Mesendoderm (in vitro differentiated cells): ENCODE measurements at regions not wholly inside any gene's neighbourhood (a gene's known extent, or its start where the extent isn't known, plus 50 kb on each side); places are given as distances from the start of the nearest gene placed in this dataset.
"Not testable (repeated sequence)": the region's sequence is repeated elsewhere in the genome, so short reads cannot be mapped to it uniquely, and the experiment has no call there.

Experiments
- DNase-seq: peaks from one replicate; pipeline ENCODE4 v3.0.0; 2013
- H2AK5ac ChIP-seq: 2 replicates; pipeline ENCODE4 v1.6.1; 2013; ENCODE audit warnings: low read length, inconsistent platforms
- H2BK120ac ChIP-seq: 2 replicates; pipeline ENCODE4 v1.6.1; 2013; ENCODE audit warnings: low read depth, mild to moderate bottlenecking, low read length, moderate library complexity, mixed read lengths
- H2BK15ac ChIP-seq: replicated peaks from 2 replicates; pipeline ENCODE4 v1.6.1; 2013; ENCODE audit warnings: low read depth, mild to moderate bottlenecking, moderate library complexity
- H2BK5ac ChIP-seq: 2 replicates; pipeline ENCODE4 v1.6.1; 2013; ENCODE audit warnings: low read length, inconsistent platforms
- H3K18ac ChIP-seq: 2 replicates; pipeline ENCODE4 v1.6.1; 2013; ENCODE audit warnings: mild to moderate bottlenecking, low read length, mixed read lengths
- H3K23ac ChIP-seq: one replicate; pipeline ENCODE4 v1.6.1; 2013; ENCODE audit warnings: low read length
- H3K27ac ChIP-seq: 2 replicates; pipeline ENCODE4 v1.5.1; 2013; ENCODE audit warnings: low read depth, mild to moderate bottlenecking, inconsistent platforms, low read length, moderate library complexity
- H3K27me3 ChIP-seq: 2 replicates; pipeline ENCODE4 v1.6.1; 2013; ENCODE audit warnings: low read length, control low read depth, mild to moderate bottlenecking, inconsistent platforms; ENCODE audit not compliant: insufficient read depth, poor library complexity
- H3K36me3 ChIP-seq: 2 replicates; pipeline ENCODE4 v1.6.1; 2013; ENCODE audit warnings: low read length, inconsistent platforms; ENCODE audit not compliant: control insufficient read depth, insufficient read depth
- H3K4ac ChIP-seq: one replicate; pipeline ENCODE4 v1.6.1; 2013; ENCODE audit warnings: low read depth, mild to moderate bottlenecking, low read length, moderate library complexity
- H3K4me1 ChIP-seq: 2 replicates; pipeline ENCODE4 v1.6.1; 2013; ENCODE audit warnings: low read depth, low read length, inconsistent platforms; ENCODE audit not compliant: control insufficient read depth
- H3K4me2 ChIP-seq: 2 replicates; pipeline ENCODE4 v1.6.1; 2013; ENCODE audit warnings: low read length
- H3K4me3 ChIP-seq: 2 replicates; pipeline ENCODE4 v1.5.1; 2013; ENCODE audit warnings: mild to moderate bottlenecking, low read length
- H3K56ac ChIP-seq: one replicate; pipeline ENCODE4 v1.6.1; 2013; ENCODE audit warnings: low read length
- H3K79me1 ChIP-seq: 2 replicates; pipeline ENCODE4 v1.6.1; 2013; ENCODE audit warnings: low read length, inconsistent platforms
- H3K79me2 ChIP-seq: 2 replicates; pipeline ENCODE4 v1.6.1; 2013; ENCODE audit warnings: mild to moderate bottlenecking, low read length; ENCODE audit not compliant: control insufficient read depth, insufficient read depth
- H3K9ac ChIP-seq: 2 replicates; pipeline ENCODE4 v1.6.1; 2013; ENCODE audit warnings: low read length, inconsistent platforms
- H4K5ac ChIP-seq: one replicate; pipeline ENCODE4 v1.6.1; 2013; ENCODE audit warnings: low read length
- H4K8ac ChIP-seq: one replicate; pipeline ENCODE4 v1.6.1; 2013; ENCODE audit warnings: low read depth, mild to moderate bottlenecking, control low read depth, low read length, moderate library complexity
- WGBS: extraction: QIAGEN DNeasy Blood & Tissue Kit; methylation state at CpG from one replicate; pipeline ENCODE4 v1.1.7; 2013; ENCODE audit warnings: low lambda C conversion rate, missing lambda C conversion rate; ENCODE audit not compliant: insufficient coverage; ENCODE audit errors: extremely low coverage; 5-methylcytosine and 5-hydroxymethylcytosine counted together

- no peak overlapping the region for H3K9ac ChIP-seq
- H3K4me2 ChIP-seq = no peak overlapping the region
- no peak overlapping the region for H3K23ac ChIP-seq
- no peak overlapping the region for H3K18ac ChIP-seq
- no peak overlapping the region for H2BK5ac ChIP-seq
- no peaks in the 10 kb centered on the region for H3K79me2 ChIP-seq
- no peaks in the 10 kb centered on the region for H3K36me3 ChIP-seq
- no peaks in the 10 kb centered on the region for H3K27me3 ChIP-seq
- no peak overlapping the region for H3K56ac ChIP-seq
- H2AK5ac ChIP-seq = no peak overlapping the region
- no peaks in the 10 kb centered on the region for H3K79me1 ChIP-seq
- DNase-seq = no peak
- H4K5ac ChIP-seq = no peak overlapping the region
- H3K27ac ChIP-seq = no peak overlapping the region
- no peak overlapping the region for H2BK120ac ChIP-seq
- H3K4me1 ChIP-seq = no peaks in the 10 kb centered on the region
- no peak overlapping the region for H3K4me3 ChIP-seq
- no peak overlapping the region for H3K4ac ChIP-seq
- no peak overlapping the region for H4K8ac ChIP-seq
- H2BK15ac ChIP-seq = no peak overlapping the region
Measured at GRCh38 chr1:76727520-76727919, 139.8 kb upstream of the ST6GALNAC5 start.

DNA sequence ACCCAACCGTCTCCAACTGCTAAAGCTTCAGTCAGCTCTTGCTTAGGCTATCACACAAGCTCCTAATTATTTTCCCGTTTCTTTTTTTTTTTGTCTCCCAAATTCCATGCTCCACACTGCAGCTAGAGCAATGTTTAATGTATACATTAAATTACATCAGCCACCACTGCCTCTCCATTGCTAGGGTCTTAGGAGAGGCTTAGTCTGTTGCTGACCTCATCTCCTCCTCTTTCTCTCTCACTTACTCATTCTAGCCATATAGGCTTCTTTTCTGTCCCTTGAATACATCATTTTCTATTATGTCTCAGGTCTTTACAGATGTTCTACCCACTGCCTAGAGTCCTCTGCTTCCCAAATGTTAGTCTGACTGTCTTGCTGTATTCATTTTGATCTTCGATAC, 138.1 kb upstream of the ST6GALNAC5 start:
- H2BK5ac ChIP-seq = no peak overlapping the region
- no peak overlapping the region for H3K9ac ChIP-seq
- no CpG with 5 or more reads among the region's 3 CpGs for WGBS
- no peak overlapping the region for H2BK15ac ChIP-seq
- no peak overlapping the region for H3K23ac ChIP-seq
- H3K4me2 ChIP-seq = no peak overlapping the region
- H3K4me3 ChIP-seq = no peak overlapping the region
- no peak for DNase-seq
- H3K4me1 ChIP-seq = no peaks in the 10 kb centered on the region
- no peak overlapping the region for H3K56ac ChIP-seq
- no peak overlapping the region for H3K27ac ChIP-seq
- no peak overlapping the region for H4K8ac ChIP-seq
- no peak overlapping the region for H2BK120ac ChIP-seq
- no peak overlapping the region for H2AK5ac ChIP-seq
- H3K18ac ChIP-seq = no peak overlapping the region
- H3K36me3 ChIP-seq = no peaks in the 10 kb centered on the region
- no peaks in the 10 kb centered on the region for H3K79me2 ChIP-seq
- H3K4ac ChIP-seq = no peak overlapping the region
- H4K5ac ChIP-seq = no peak overlapping the region
- H3K79me1 ChIP-seq = no peaks in the 10 kb centered on the region
- no peaks in the 10 kb centered on the region for H3K27me3 ChIP-seq

GRCh38 chr1:76730027-76730426, 137.3 kb upstream of the ST6GALNAC5 start:
- no peaks in the 10 kb centered on the region for H3K79me2 ChIP-seq
- no peaks in the 10 kb centered on the region for H3K4me1 ChIP-seq
- no peak overlapping the region for H3K56ac ChIP-seq
- no peak overlapping the region for H3K4me3 ChIP-seq
- no peaks in the 10 kb centered on the region for H3K36me3 ChIP-seq
- no peak overlapping the region for H3K18ac ChIP-seq
- no peak overlapping the region for H2BK5ac ChIP-seq
- H3K4me2 ChIP-seq = no peak overlapping the region
- H3K27me3 ChIP-seq = no peaks in the 10 kb centered on the region
- no peak overlapping the region for H2BK120ac ChIP-seq
- no peak overlapping the region for H4K8ac ChIP-seq
- H3K79me1 ChIP-seq = no peaks in the 10 kb centered on the region
- DNase-seq = no peak
- no peak overlapping the region for H3K9ac ChIP-seq
- no peak overlapping the region for H3K27ac ChIP-seq
- H4K5ac ChIP-seq = no peak overlapping the region
- no peak overlapping the region for H2AK5ac ChIP-seq
- no CpG with 5 or more reads among the region's 2 CpGs for WGBS
- no peak overlapping the region for H3K4ac ChIP-seq
- H3K23ac ChIP-seq = no peak overlapping the region
- H2BK15ac ChIP-seq = no peak overlapping the region

DNA sequence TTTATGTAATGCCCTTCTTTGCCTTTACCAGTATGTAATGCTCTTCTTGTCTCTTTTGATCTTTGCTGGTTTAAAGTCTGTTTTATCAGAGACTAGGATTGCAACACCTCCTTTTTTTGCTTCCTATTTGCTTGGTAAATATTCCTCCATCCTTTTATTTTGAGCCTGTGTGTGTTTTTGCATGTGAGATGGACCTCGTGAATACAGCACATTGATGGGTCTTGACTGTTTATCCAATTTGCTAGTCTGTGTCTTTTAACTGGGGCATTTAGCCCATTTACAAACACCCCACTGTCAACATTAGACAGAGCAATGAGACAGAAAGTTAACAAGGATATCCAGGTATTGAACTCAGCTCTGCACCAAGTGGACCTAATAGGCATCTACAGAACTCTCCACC, 128.9 kb upstream of the ST6GALNAC5 start:
- WGBS = no CpG with 5 or more reads among the region's 1 CpG
- not testable (repeated sequence) for H3K27me3 ChIP-seq

DNA sequence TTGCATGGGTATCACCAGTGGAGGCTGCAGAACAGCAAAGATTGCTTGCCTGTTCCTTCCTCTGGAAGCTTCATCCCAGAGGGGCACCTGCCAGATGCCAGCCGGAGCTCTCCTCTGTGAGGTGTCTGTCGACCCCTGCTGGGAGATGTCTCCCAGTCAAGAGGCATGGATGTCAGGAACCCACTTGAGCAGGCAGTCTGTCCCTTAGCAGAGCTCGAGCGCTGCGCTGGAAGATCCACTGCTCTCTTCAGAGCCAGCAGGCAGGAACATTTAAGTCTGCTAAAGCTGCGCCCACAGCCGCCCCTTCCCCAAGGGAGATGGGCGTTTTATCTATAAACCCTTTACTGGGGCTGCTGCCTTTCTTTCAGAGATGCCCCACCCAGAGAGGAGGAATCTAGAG, 126.3 kb upstream of the ST6GALNAC5 start:
- H3K56ac ChIP-seq, H3K4ac ChIP-seq, H2BK5ac ChIP-seq, H3K79me2 ChIP-seq, H3K36me3 ChIP-seq, H3K79me1 ChIP-seq, H3K27ac ChIP-seq, H3K4me3 ChIP-seq, H4K5ac ChIP-seq, H2BK15ac ChIP-seq, H4K8ac ChIP-seq, H3K4me2 ChIP-seq, H2AK5ac ChIP-seq, H3K27me3 ChIP-seq, H3K9ac ChIP-seq, H3K23ac ChIP-seq, DNase-seq, H3K4me1 ChIP-seq, H3K18ac ChIP-seq, H2BK120ac ChIP-seq: not testable (repeated sequence)
- no CpG with 5 or more reads among the region's 8 CpGs for WGBS

More for the DNA sequence above, 128.9 kb upstream of the ST6GALNAC5 start:
- not testable (repeated sequence) for H2BK15ac ChIP-seq, H3K23ac ChIP-seq, H3K4me2 ChIP-seq, H3K79me2 ChIP-seq, H3K36me3 ChIP-seq, H2BK5ac ChIP-seq, H3K9ac ChIP-seq, H3K56ac ChIP-seq, H3K4me1 ChIP-seq, DNase-seq, H4K8ac ChIP-seq, H3K79me1 ChIP-seq, H3K27ac ChIP-seq, H4K5ac ChIP-seq, H2AK5ac ChIP-seq, H2BK120ac ChIP-seq, H3K18ac ChIP-seq, H3K4me3 ChIP-seq, H3K4ac ChIP-seq

GRCh38 chr1:76744989-76745388, 122.3 kb upstream of the ST6GALNAC5 start:
- H3K9ac ChIP-seq = no peak overlapping the region
- H3K4me3 ChIP-seq = no peak overlapping the region
- no peak for DNase-seq
- no peak overlapping the region for H3K4me2 ChIP-seq
- no peak overlapping the region for H3K27ac ChIP-seq
- H4K5ac ChIP-seq = no peak overlapping the region
- WGBS = no CpG with 5 or more reads among the region's 1 CpG
- H3K4me1 ChIP-seq = no peaks in the 10 kb centered on the region
- no peak overlapping the region for H2BK5ac ChIP-seq
- H4K8ac ChIP-seq = no peak overlapping the region
- no peak overlapping the region for H3K18ac ChIP-seq
- H3K56ac ChIP-seq = no peak overlapping the region
- no peak overlapping the region for H3K4ac ChIP-seq
- H2BK120ac ChIP-seq = no peak overlapping the region
- H3K79me2 ChIP-seq = no peaks in the 10 kb centered on the region
- no peaks in the 10 kb centered on the region for H3K27me3 ChIP-seq
- H2BK15ac ChIP-seq = no peak overlapping the region
- H3K79me1 ChIP-seq = no peaks in the 10 kb centered on the region
- no peaks in the 10 kb centered on the region for H3K36me3 ChIP-seq
- no peak overlapping the region for H3K23ac ChIP-seq
- H2AK5ac ChIP-seq = no peak overlapping the region
